MM.1S (cell line): ENCODE measurements at regions not wholly inside any gene's neighbourhood (a gene's known extent, or its start where the extent isn't known, plus 50 kb on each side); places are given as distances from the start of the nearest gene placed in this dataset.

Experiments used
- DNase-seq: peaks from one replicate; pipeline ENCODE4 v3.0.0-alpha.2; 2015
- H2AFZ ChIP-seq: fragments of 300-600 bp; sonication (generic); 2 replicates; pipeline ENCODE4 v1.6.0; 2016; ENCODE audit warnings: antibody characterized with exemption, low read length
- H3F3A ChIP-seq: fragments of 300-600 bp; sonication (generic); 2 replicates; pipeline ENCODE4 v1.6.1; 2016; ENCODE audit warnings: mild to moderate bottlenecking, antibody characterized with exemption, low read length, moderate library complexity, mixed read lengths; ENCODE audit not compliant: insufficient read depth
- H3K27ac ChIP-seq: fragments of 300-600 bp; sonication (generic); 2 replicates; pipeline ENCODE4 v1.5.1; 2016; ENCODE audit warnings: mild to moderate bottlenecking, low read length
- H3K27me3 ChIP-seq: fragments of 300-600 bp; sonication (generic); replicated peaks from 2 replicates; pipeline ENCODE4 v1.6.0; 2016; ENCODE audit warnings: low read length; ENCODE audit not compliant: insufficient read depth
- H3K36me3 ChIP-seq: fragments of 300-600 bp; sonication (generic); replicated peaks from 2 replicates; pipeline ENCODE4 v1.6.1; 2016; ENCODE audit warnings: mild to moderate bottlenecking, low read length, mixed read lengths; ENCODE audit not compliant: insufficient read depth
- H3K4me1 ChIP-seq: fragments of 300-600 bp; sonication (generic); 2 replicates; pipeline ENCODE4 v1.6.1; 2016; ENCODE audit warnings: low read length, mixed read lengths
- H3K4me2 ChIP-seq: fragments of 300-600 bp; sonication (generic); 2 replicates; pipeline ENCODE4 v1.6.0; 2016; ENCODE audit warnings: low read depth, low read length
- H3K4me3 ChIP-seq: fragments of 300-600 bp; sonication (generic); 2 replicates; pipeline ENCODE4 v1.5.1; 2016; ENCODE audit warnings: low read length, mixed read lengths
- H3K79me2 ChIP-seq: fragments of 300-600 bp; sonication (generic); 2 replicates; pipeline ENCODE4 v1.6.1; 2016; ENCODE audit warnings: mixed run types, low read length, mixed read lengths
- H3K9ac ChIP-seq: fragments of 300-600 bp; sonication (generic); 2 replicates; pipeline ENCODE4 v1.6.1; 2016; ENCODE audit warnings: low read length, mixed read lengths
- H3K9me2 ChIP-seq: fragments of 300-600 bp; sonication (generic); replicated peaks from 2 replicates; pipeline ENCODE4 v1.6.1; 2016; ENCODE audit warnings: mild to moderate bottlenecking, low read length, mixed read lengths; ENCODE audit not compliant: insufficient read depth
- H3K9me3 ChIP-seq: fragments of 300-600 bp; sonication (generic); replicated peaks from 2 replicates; pipeline ENCODE4 v1.6.1; 2016; ENCODE audit warnings: mild to moderate bottlenecking, low read length, mixed read lengths; ENCODE audit not compliant: insufficient read depth
- H4K20me1 ChIP-seq: fragments of 300-600 bp; sonication (generic); 2 replicates; pipeline ENCODE4 v1.6.1; 2016; ENCODE audit warnings: mild to moderate bottlenecking, low read length, moderate library complexity, mixed read lengths; ENCODE audit not compliant: insufficient read depth
- CTCF ChIP-seq: fragments of 300-600 bp; sonication (generic); IDR thresholded peaks from 2 replicates; pipeline ENCODE4 v1.5.1; 2016; ENCODE audit warnings: antibody characterized with exemption, low read length, mixed read lengths
- EZH2 ChIP-seq: fragments of 300-600 bp; sonication (generic); optimal IDR thresholded peaks from 2 replicates; pipeline ENCODE3; 2017; ENCODE audit warnings: low read depth, mild to moderate bottlenecking, antibody characterized with exemption, low read length, mixed read lengths
- EZH2phosphoT487 ChIP-seq: fragments of 300-600 bp; sonication (generic); IDR thresholded peaks from 2 replicates; pipeline ENCODE4 v1.6.1; 2018; ENCODE audit warnings: antibody characterized with exemption, low read length

- H3K36me3 ChIP-seq, result no peaks in the 10 kb centered on the region
- no peak overlapping the region for H3K4me2 ChIP-seq
- H3F3A ChIP-seq, result no peaks in the 10 kb centered on the region
- no peak overlapping the region for H3K27ac ChIP-seq
- H3K9me3 ChIP-seq, result no peaks in the 10 kb centered on the region
- no peaks in the 10 kb centered on the region for H3K79me2 ChIP-seq
- no peak overlapping the region for H3K9ac ChIP-seq
- H3K9me2 ChIP-seq, result no peaks in the 10 kb centered on the region
- no peak for DNase-seq
- no peaks in the 10 kb centered on the region for H4K20me1 ChIP-seq
- H2AFZ ChIP-seq, result no peak overlapping the region
- H3K27me3 ChIP-seq, result peaks cover 41% of the 10 kb centered on the region
- H3K4me3 ChIP-seq, result no peak overlapping the region
- no peaks in the 10 kb centered on the region for H3K4me1 ChIP-seq
- TF ChIP-seq EZH2, result no peak
These were observed 387.2 kb downstream of the SEC14L1 start for GRCh38 chr17:77527836-77528505.

GRCh38 chr17:77528516-77529327 is 388.0 kb downstream of the SEC14L1 start:
- H3F3A ChIP-seq, result no peaks in the 10 kb centered on the region
- no peaks in the 10 kb centered on the region for H3K9me3 ChIP-seq
- H3K9ac ChIP-seq, result no peak overlapping the region
- no peak for DNase-seq
- H3K27me3 ChIP-seq, result peaks cover 41% of the 10 kb centered on the region
- no peak overlapping the region for H2AFZ ChIP-seq
- no peaks in the 10 kb centered on the region for H3K9me2 ChIP-seq
- H3K79me2 ChIP-seq, result no peaks in the 10 kb centered on the region
- no peak overlapping the region for H3K4me2 ChIP-seq
- no peak for TF ChIP-seq CTCF
- TF ChIP-seq EZH2phosphoT487, result no peak
- TF ChIP-seq EZH2, result no peak
- H4K20me1 ChIP-seq, result no peaks in the 10 kb centered on the region
- H3K4me1 ChIP-seq, result no peaks in the 10 kb centered on the region
- H3K36me3 ChIP-seq, result no peaks in the 10 kb centered on the region
- no peak overlapping the region for H3K27ac ChIP-seq
- no peak overlapping the region for H3K4me3 ChIP-seq

GRCh38 chr17:77529328-77529650 is 388.5 kb downstream of the SEC14L1 start:
- Histone ChIP-seq H3K9me3 (no peaks in the 10 kb centered on the region), H3K36me3 (no peaks in the 10 kb centered on the region), H3K4me3 (no peak overlapping the region), H3K79me2 (no peaks in the 10 kb centered on the region), H2AFZ (no peak overlapping the region), H3K27me3 (peaks cover 41% of the 10 kb centered on the region), H3F3A (no peaks in the 10 kb centered on the region), H4K20me1 (no peaks in the 10 kb centered on the region), H3K9me2 (no peaks in the 10 kb centered on the region), H3K27ac (no peak overlapping the region), H3K4me1 (no peaks in the 10 kb centered on the region), H3K9ac (no peak overlapping the region), H3K4me2 (no peak overlapping the region)
- DNase-seq, result no peak
- TF ChIP-seq CTCF, result no peak
- no peak for TF ChIP-seq EZH2phosphoT487
- no peak for TF ChIP-seq EZH2

DNA sequence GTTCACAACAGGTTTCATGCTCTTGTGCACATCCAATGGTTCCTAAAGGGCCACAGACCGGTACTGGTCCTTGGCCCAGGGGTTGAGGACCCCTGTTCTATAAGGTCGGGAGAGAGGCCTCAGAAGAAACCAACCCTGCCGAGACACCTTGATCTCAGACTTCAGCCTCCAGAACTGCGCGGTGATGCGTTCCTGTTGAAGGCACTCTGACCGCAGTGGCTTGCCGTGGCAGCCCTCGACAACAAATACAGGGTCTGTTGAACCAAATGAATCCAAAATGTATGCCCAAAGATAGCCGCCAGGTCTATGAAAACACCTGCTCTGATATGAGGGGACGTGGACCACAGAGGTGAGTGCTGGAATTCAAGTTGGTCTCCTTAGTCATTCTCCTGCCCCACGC is 389.8 kb downstream of the SEC14L1 start:
- TF ChIP-seq EZH2, result no peak
- Histone ChIP-seq H3K27ac (no peak overlapping the region), H3K27me3 (peaks cover 37% of the 10 kb centered on the region), H3K36me3 (no peaks in the 10 kb centered on the region), H3F3A (no peaks in the 10 kb centered on the region), H3K4me1 (no peaks in the 10 kb centered on the region), H3K79me2 (no peaks in the 10 kb centered on the region), H2AFZ (no peak overlapping the region), H3K9me2 (no peaks in the 10 kb centered on the region), H3K4me3 (no peak overlapping the region), H4K20me1 (no peaks in the 10 kb centered on the region), H3K9me3 (no peaks in the 10 kb centered on the region), H3K9ac (no peak overlapping the region), H3K4me2 (no peak overlapping the region)
- no peak for DNase-seq
